Dendritic cell treated with granulocyte-macrophage colony-stimulating factor and Interleukin-4, amounts not matched to agents 40 ng/mL and 50 ng/mL, for 4 days (primary cell): ENCODE measurements at regions not wholly inside any gene's neighbourhood (a gene's known extent, or its start where the extent isn't known, plus 50 kb on each side); places are given as distances from the start of the nearest gene placed in this dataset.
"Not testable (repeated sequence)": the region's sequence is repeated elsewhere in the genome, so short reads cannot be mapped to it uniquely, and the experiment has no call there.

Source experiments
- H3K27ac Mint-ChIP-seq: one replicate; pipeline ENCODE4 v1.8.0; 2022; ENCODE audit warnings: mild to moderate bottlenecking, mixed read lengths
- H3K27me3 Mint-ChIP-seq: one replicate; pipeline ENCODE4 v1.8.0; 2022; ENCODE audit warnings: mild to moderate bottlenecking, mixed read lengths
- H3K36me3 Mint-ChIP-seq: one replicate; pipeline ENCODE4 v1.8.0; 2022; ENCODE audit warnings: low read depth, mixed read lengths
- H3K4me1 Mint-ChIP-seq: one replicate; pipeline ENCODE4 v1.8.0; 2022; ENCODE audit warnings: low read depth, mixed read lengths
- H3K4me3 Mint-ChIP-seq: one replicate; pipeline ENCODE4 v1.8.0; 2022; ENCODE audit warnings: mild to moderate bottlenecking, moderate library complexity, mixed read lengths
- H3K9me3 Mint-ChIP-seq: one replicate; pipeline ENCODE4 v1.8.0; 2022; ENCODE audit warnings: mixed read lengths
- intact Hi-C: fragments of 100-400 bp; cut with micrococcal nuclease; formaldehyde crosslinking; loops from one replicate; pipeline ENCODE4 v1.15.0; 2022

- H3K27me3 Mint-ChIP-seq, result no peaks in the 10 kb centered on the region
- H3K36me3 Mint-ChIP-seq, result no peaks in the 10 kb centered on the region
These were observed 1124.7 kb downstream of the DNAJB9 start for GRCh38 chr7:109694149-109695071.

GRCh38 chr7:109695419-109695818, 1125.7 kb downstream of the DNAJB9 start:
- Mint-ChIP-seq H3K4me3 (no peak overlapping the region), H3K36me3 (no peaks in the 10 kb centered on the region), H3K9me3 (peaks cover 51% of the 10 kb centered on the region), H3K27me3 (no peaks in the 10 kb centered on the region), H3K27ac (no peak overlapping the region), H3K4me1 (no peaks in the 10 kb centered on the region)
- intact Hi-C loops, result no loop called here

More at GRCh38 chr7:109694149-109695071, 1124.7 kb downstream of the DNAJB9 start:
- Mint-ChIP-seq H3K9me3 (peaks cover 53% of the 10 kb centered on the region), H3K27ac (no peak overlapping the region), H3K4me3 (no peak overlapping the region), H3K4me1 (no peaks in the 10 kb centered on the region)
- intact Hi-C loops, result no loop called here

GRCh38 chr7:109696723-109697122, 1127.0 kb downstream of the DNAJB9 start:
- H3K27ac Mint-ChIP-seq, result no peak overlapping the region
- H3K9me3 Mint-ChIP-seq, result peaks cover 38% of the 10 kb centered on the region
- H3K4me1 Mint-ChIP-seq, result no peaks in the 10 kb centered on the region
- H3K36me3 Mint-ChIP-seq, result no peaks in the 10 kb centered on the region
- H3K27me3 Mint-ChIP-seq, result no peaks in the 10 kb centered on the region
- no peak overlapping the region for H3K4me3 Mint-ChIP-seq
- intact Hi-C loops, result no loop called here

GRCh38 chr7:109699661-109700060, 1130.0 kb downstream of the DNAJB9 start:
- H3K4me1 Mint-ChIP-seq, result no peaks in the 10 kb centered on the region
- H3K4me3 Mint-ChIP-seq, result no peak overlapping the region
- no peak overlapping the region for H3K27ac Mint-ChIP-seq
- no peaks in the 10 kb centered on the region for H3K27me3 Mint-ChIP-seq
- H3K36me3 Mint-ChIP-seq, result no peaks in the 10 kb centered on the region
- intact Hi-C loops, result no loop called here
- H3K9me3 Mint-ChIP-seq, result peaks cover 22% of the 10 kb centered on the region

- H3K4me3 Mint-ChIP-seq, result no peak overlapping the region
- H3K36me3 Mint-ChIP-seq, result no peaks in the 10 kb centered on the region
- no peak overlapping the region for H3K27ac Mint-ChIP-seq
- peaks cover 6% of the 10 kb centered on the region for H3K9me3 Mint-ChIP-seq
- H3K27me3 Mint-ChIP-seq, result no peaks in the 10 kb centered on the region
- intact Hi-C loops, result loop anchor here (5.0 kb wide), 1 partner anchor 51 kb away; no protein-coding TSS in a partner anchor
- no peaks in the 10 kb centered on the region for H3K4me1 Mint-ChIP-seq
These were observed 1143.7 kb downstream of the DNAJB9 start for GRCh38 chr7:109713366-109713765.

- H3K4me3 Mint-ChIP-seq, H3K27me3 Mint-ChIP-seq, H3K27ac Mint-ChIP-seq, H3K4me1 Mint-ChIP-seq, intact Hi-C loops, H3K36me3 Mint-ChIP-seq: not testable (repeated sequence)
- H3K9me3 Mint-ChIP-seq, result peaks cover 38% of the 10 kb centered on the region
These were observed 1149.7 kb downstream of the DNAJB9 start for GRCh38 chr7:109719359-109719758.

- H3K27ac Mint-ChIP-seq, result no peak overlapping the region
- no peaks in the 10 kb centered on the region for H3K36me3 Mint-ChIP-seq
- intact Hi-C loops, result no loop called here
- peaks cover 40% of the 10 kb centered on the region for H3K9me3 Mint-ChIP-seq
- H3K27me3 Mint-ChIP-seq, result no peaks in the 10 kb centered on the region
- no peaks in the 10 kb centered on the region for H3K4me1 Mint-ChIP-seq
- no peak overlapping the region for H3K4me3 Mint-ChIP-seq
These were observed 1164.9 kb downstream of the DNAJB9 start for GRCh38 chr7:109734601-109735000.

- no peak overlapping the region for H3K4me3 Mint-ChIP-seq
These were observed 1166.2 kb downstream of the DNAJB9 start for GRCh38 chr7:109735881-109736280.

GRCh38 chr7:109745677-109746410, 1176.2 kb downstream of the DNAJB9 start:
- Mint-ChIP-seq H3K4me1 (no peaks in the 10 kb centered on the region), H3K27me3 (no peaks in the 10 kb centered on the region), H3K4me3 (no peak overlapping the region), H3K9me3 (no peaks in the 10 kb centered on the region), H3K36me3 (no peaks in the 10 kb centered on the region), H3K27ac (no peak overlapping the region)
- intact Hi-C loops, result no loop called here

More at GRCh38 chr7:109735881-109736280, 1166.2 kb downstream of the DNAJB9 start:
- Mint-ChIP-seq H3K4me1 (no peaks in the 10 kb centered on the region), H3K27me3 (no peaks in the 10 kb centered on the region), H3K9me3 (peaks cover 29% of the 10 kb centered on the region), H3K27ac (no peak overlapping the region), H3K36me3 (no peaks in the 10 kb centered on the region)
- intact Hi-C loops, result no loop called here

- H3K27ac Mint-ChIP-seq, result no peak overlapping the region
- no peaks in the 10 kb centered on the region for H3K4me1 Mint-ChIP-seq
- no peaks in the 10 kb centered on the region for H3K36me3 Mint-ChIP-seq
- H3K4me3 Mint-ChIP-seq, result no peak overlapping the region
- H3K9me3 Mint-ChIP-seq, result no peaks in the 10 kb centered on the region
- H3K27me3 Mint-ChIP-seq, result no peaks in the 10 kb centered on the region
- intact Hi-C loops, result no loop called here
These were observed 1181.6 kb downstream of the DNAJB9 start for GRCh38 chr7:109751241-109751640.

- no peaks in the 10 kb centered on the region for H3K36me3 Mint-ChIP-seq
- H3K9me3 Mint-ChIP-seq, result no peaks in the 10 kb centered on the region
- H3K27ac Mint-ChIP-seq, result no peak overlapping the region
- no peaks in the 10 kb centered on the region for H3K27me3 Mint-ChIP-seq
- H3K4me1 Mint-ChIP-seq, result no peaks in the 10 kb centered on the region
- H3K4me3 Mint-ChIP-seq, result no peak overlapping the region
- intact Hi-C loops, result no loop called here
These were observed 1182.4 kb downstream of the DNAJB9 start for GRCh38 chr7:109752068-109752467.

- peaks cover 46% of the 10 kb centered on the region for H3K9me3 Mint-ChIP-seq
- no peaks in the 10 kb centered on the region for H3K4me1 Mint-ChIP-seq
- H3K36me3 Mint-ChIP-seq, result no peaks in the 10 kb centered on the region
- H3K27ac Mint-ChIP-seq, result no peak overlapping the region
- intact Hi-C loops, result no loop called here
- no peaks in the 10 kb centered on the region for H3K27me3 Mint-ChIP-seq
- H3K4me3 Mint-ChIP-seq, result no peak overlapping the region
These were observed 1188.0 kb downstream of the DNAJB9 start for GRCh38 chr7:109757713-109758112.

- Mint-ChIP-seq H3K4me3 (no peak overlapping the region), H3K4me1 (no peaks in the 10 kb centered on the region), H3K27me3 (no peaks in the 10 kb centered on the region), H3K36me3 (no peaks in the 10 kb centered on the region), H3K27ac (no peak overlapping the region), H3K9me3 (peaks cover 36% of the 10 kb centered on the region)
- intact Hi-C loops, result no loop called here
These were observed 1193.9 kb downstream of the DNAJB9 start for GRCh38 chr7:109763611-109764010.

- no peaks in the 10 kb centered on the region for H3K4me1 Mint-ChIP-seq
- intact Hi-C loops, result no loop called here
- no peaks in the 10 kb centered on the region for H3K27me3 Mint-ChIP-seq
- H3K9me3 Mint-ChIP-seq, result peaks cover 56% of the 10 kb centered on the region
- no peaks in the 10 kb centered on the region for H3K36me3 Mint-ChIP-seq
- no peak overlapping the region for H3K4me3 Mint-ChIP-seq
- H3K27ac Mint-ChIP-seq, result no peak overlapping the region
These were observed 1202.5 kb downstream of the DNAJB9 start for GRCh38 chr7:109772161-109772560.
